ENCODE measurements at regions not wholly inside any gene's neighbourhood (a gene's known extent, or its start where the extent isn't known, plus 50 kb on each side); places are given as distances from the start of the nearest gene placed in this dataset.

DNA sequence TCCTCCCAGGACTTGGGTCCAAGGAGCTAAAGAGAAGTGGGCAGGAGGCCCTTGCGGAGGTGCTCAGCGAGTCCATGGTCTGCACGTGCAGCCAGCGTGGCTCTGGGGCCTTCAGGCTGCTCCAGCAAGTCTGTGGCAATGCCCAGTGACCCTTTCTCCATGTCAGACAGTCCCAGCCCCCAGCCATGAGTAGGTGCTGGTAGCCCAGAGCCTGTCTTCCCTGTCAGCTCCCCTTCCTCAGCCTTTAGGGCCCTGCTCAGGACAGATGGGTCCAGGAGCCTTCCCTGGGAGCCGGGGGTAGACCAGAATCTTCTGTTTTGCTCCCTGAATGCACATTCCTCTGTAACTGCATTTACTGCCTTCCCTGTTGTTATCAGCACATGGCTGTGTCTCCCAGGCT lies 147.2 kb upstream of the IRX2 start:
- TF ChIP-seq, protein P1, sequence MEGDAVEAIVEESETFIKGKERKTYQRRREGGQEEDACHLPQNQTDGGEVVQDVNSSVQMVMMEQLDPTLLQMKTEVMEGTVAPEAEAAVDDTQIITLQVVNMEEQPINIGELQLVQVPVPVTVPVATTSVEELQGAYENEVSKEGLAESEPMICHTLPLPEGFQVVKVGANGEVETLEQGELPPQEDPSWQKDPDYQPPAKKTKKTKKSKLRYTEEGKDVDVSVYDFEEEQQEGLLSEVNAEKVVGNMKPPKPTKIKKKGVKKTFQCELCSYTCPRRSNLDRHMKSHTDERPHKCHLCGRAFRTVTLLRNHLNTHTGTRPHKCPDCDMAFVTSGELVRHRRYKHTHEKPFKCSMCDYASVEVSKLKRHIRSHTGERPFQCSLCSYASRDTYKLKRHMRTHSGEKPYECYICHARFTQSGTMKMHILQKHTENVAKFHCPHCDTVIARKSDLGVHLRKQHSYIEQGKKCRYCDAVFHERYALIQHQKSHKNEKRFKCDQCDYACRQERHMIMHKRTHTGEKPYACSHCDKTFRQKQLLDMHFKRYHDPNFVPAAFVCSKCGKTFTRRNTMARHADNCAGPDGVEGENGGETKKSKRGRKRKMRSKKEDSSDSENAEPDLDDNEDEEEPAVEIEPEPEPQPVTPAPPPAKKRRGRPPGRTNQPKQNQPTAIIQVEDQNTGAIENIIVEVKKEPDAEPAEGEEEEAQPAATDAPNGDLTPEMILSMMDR (IDR thresholded peaks at IDR 0.05 in 4 of 5, conservative IDR thresholded peaks at IDR 0.05 in 1 of 5) = no peak
- no peak for TF ChIP-seq POLR2A (IDR thresholded peaks at IDR 0.05)
